ENCODE measurements at regions not wholly inside any gene's neighbourhood (a gene's known extent, or its start where the extent isn't known, plus 50 kb on each side); places are given as distances from the start of the nearest gene placed in this dataset.
"Not testable (repeated sequence)": the region's sequence is repeated elsewhere in the genome, so short reads cannot be mapped to it uniquely, and the experiment has no call there.

GRCh38 chr2:234702731-234703225 is 205.9 kb upstream of the ARL4C start:
- TF ChIP-seq CTCF (IDR thresholded peaks at IDR 0.05; ENCODE audit: partially characterized antibody, unreplicated experiment) = no peak
- H3K27ac Mint-ChIP-seq (ENCODE audit: unreplicated experiment) = no peak overlapping the region
- H3K4me3 Mint-ChIP-seq (ENCODE audit: unreplicated experiment) = no peak overlapping the region
- H3K9me3 Mint-ChIP-seq (ENCODE audit: unreplicated experiment) = peaks cover 5% of the 10 kb centered on the region
- peaks cover 4% of the 10 kb centered on the region for H3K27me3 Mint-ChIP-seq (ENCODE audit: unreplicated experiment)
- peaks cover 23% of the 10 kb centered on the region for H3K36me3 Mint-ChIP-seq (ENCODE audit: unreplicated experiment)
- peaks cover 1% of the 10 kb centered on the region for H3K4me1 Mint-ChIP-seq (ENCODE audit: low read depth, unreplicated experiment)
- DNase-seq = no peak

DNA sequence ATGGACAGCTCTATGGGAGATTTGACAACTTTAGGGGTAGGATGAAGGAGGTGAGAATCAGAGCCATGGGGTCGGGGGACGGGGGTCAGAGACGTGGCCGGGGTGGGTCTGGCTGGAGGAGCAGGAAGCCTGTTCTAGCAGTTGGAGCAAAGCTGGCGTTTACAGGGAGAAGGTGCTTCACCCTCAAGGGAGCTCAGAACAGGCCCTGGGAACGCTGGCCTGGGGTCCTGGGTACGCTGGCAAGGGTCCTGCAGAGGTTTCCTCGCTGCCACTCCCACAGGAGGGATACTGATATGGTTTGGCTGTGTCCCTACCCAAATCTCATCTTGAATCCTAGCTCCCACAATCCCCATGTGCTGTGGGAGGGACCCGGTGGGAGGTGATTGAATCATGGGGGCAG is 205.0 kb upstream of the ARL4C start:
- peaks cover 5% of the 10 kb centered on the region for H3K9me3 Mint-ChIP-seq (ENCODE audit: unreplicated experiment)
- H3K27ac Mint-ChIP-seq (ENCODE audit: unreplicated experiment) = no peak overlapping the region
- H3K4me3 Mint-ChIP-seq (ENCODE audit: unreplicated experiment) = no peak overlapping the region
- no peak for TF ChIP-seq CTCF (IDR thresholded peaks at IDR 0.05; ENCODE audit: partially characterized antibody, unreplicated experiment)
- DNase-seq = no peak
- peaks cover 4% of the 10 kb centered on the region for H3K27me3 Mint-ChIP-seq (ENCODE audit: unreplicated experiment)
- peaks cover 27% of the 10 kb centered on the region for H3K36me3 Mint-ChIP-seq (ENCODE audit: unreplicated experiment)
- H3K4me1 Mint-ChIP-seq (ENCODE audit: low read depth, unreplicated experiment) = no peaks in the 10 kb centered on the region

DNA sequence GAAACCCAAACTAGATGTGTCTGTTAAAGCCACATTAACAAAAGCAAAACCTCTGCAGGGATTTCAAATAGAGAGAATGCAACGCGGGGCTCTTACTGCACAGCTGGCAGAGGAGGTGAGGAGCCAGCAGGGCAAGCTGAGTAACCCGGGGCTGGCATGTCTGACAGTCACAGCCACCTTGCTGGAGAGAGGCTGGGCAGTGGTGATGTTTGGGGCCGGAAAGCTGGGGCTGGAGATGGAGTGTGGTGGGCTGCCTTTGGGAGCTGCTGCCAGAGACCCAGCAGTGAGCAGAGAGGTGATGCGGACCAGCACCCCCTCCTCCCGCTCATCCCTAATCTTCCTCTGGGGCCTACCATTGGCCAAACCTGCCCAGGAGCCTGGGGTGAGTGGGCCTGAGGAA is 204.5 kb upstream of the ARL4C start:
- peaks cover 30% of the 10 kb centered on the region for H3K36me3 Mint-ChIP-seq (ENCODE audit: unreplicated experiment)
- no peaks in the 10 kb centered on the region for H3K4me1 Mint-ChIP-seq (ENCODE audit: low read depth, unreplicated experiment)
- H3K27me3 Mint-ChIP-seq (ENCODE audit: unreplicated experiment) = peaks cover 4% of the 10 kb centered on the region

GRCh38 chr2:234699456-234699855 is 202.6 kb upstream of the ARL4C start:
- Mint-ChIP-seq H3K27ac (ENCODE audit: unreplicated experiment) (no peak overlapping the region), H3K4me1 (ENCODE audit: low read depth, unreplicated experiment) (no peaks in the 10 kb centered on the region), H3K27me3 (ENCODE audit: unreplicated experiment) (peaks cover 4% of the 10 kb centered on the region), H3K9me3 (ENCODE audit: unreplicated experiment) (peaks cover 10% of the 10 kb centered on the region), H3K4me3 (ENCODE audit: unreplicated experiment) (no peak overlapping the region), H3K36me3 (ENCODE audit: unreplicated experiment) (peaks cover 41% of the 10 kb centered on the region)
- TF ChIP-seq CTCF (IDR thresholded peaks at IDR 0.05; ENCODE audit: partially characterized antibody, unreplicated experiment) = no peak
- DNase-seq = no peak

More for the DNA sequence above, 204.5 kb upstream of the ARL4C start:
- no peak for DNase-seq
- no peak overlapping the region for H3K4me3 Mint-ChIP-seq (ENCODE audit: unreplicated experiment)
- peaks cover 7% of the 10 kb centered on the region for H3K9me3 Mint-ChIP-seq (ENCODE audit: unreplicated experiment)
- TF ChIP-seq CTCF (IDR thresholded peaks at IDR 0.05; ENCODE audit: partially characterized antibody, unreplicated experiment) = no peak
- H3K27ac Mint-ChIP-seq (ENCODE audit: unreplicated experiment) = no peak overlapping the region

DNA sequence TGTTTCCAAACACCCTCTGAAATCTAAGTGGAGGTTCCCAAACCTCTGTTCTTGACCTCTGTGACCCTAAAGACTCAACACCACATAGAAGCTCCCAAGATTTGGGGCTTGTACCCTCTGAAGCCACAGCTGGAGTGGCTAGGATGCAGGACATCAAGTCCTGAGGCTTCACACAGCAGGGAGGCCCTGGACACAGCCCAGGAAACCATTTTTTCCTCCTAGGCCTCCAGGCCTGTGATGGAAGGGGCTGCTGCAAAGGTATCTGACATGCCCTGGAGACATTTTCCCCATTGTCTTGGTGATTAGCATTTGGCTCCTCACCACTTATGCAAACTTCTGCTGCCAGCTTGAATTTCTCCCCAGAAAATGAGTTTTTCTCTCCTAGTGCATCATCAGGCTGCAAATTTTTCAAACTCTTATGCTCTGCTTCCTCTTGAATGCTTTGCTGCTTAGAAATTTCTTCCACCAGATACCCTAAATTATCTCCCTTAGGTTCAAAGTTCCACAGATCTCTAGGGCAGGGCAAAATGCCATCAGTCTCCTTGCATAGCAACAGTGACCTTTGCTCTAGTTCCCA is 200.5 kb upstream of the ARL4C start:
- not testable (repeated sequence) for H3K27ac Mint-ChIP-seq (ENCODE audit: unreplicated experiment); H3K4me1 Mint-ChIP-seq (ENCODE audit: low read depth, unreplicated experiment); H3K4me3 Mint-ChIP-seq (ENCODE audit: unreplicated experiment); DNase-seq; H3K9me3 Mint-ChIP-seq (ENCODE audit: unreplicated experiment); H3K27me3 Mint-ChIP-seq (ENCODE audit: unreplicated experiment)
- H3K36me3 Mint-ChIP-seq (ENCODE audit: unreplicated experiment) = peaks cover 41% of the 10 kb centered on the region

Data from glutamatergic neuron (in vitro differentiated cells).